AG04449 (cell line): ENCODE measurements at regions not wholly inside any gene's neighbourhood (a gene's known extent, or its start where the extent isn't known, plus 50 kb on each side); places are given as distances from the start of the nearest gene placed in this dataset.

Source experiments
- CTCF ChIA-PET: fragments of 350-600 bp; formaldehyde crosslinking; extraction: SDS; loops from one replicate; lab custom pipeline; 2021; ENCODE audit warnings: antibody characterized with exemption; lab: Yijun Ruan, JAX
- POLR2A ChIA-PET: fragments of 400-600, 350-600 bp; formaldehyde crosslinking; extraction: SDS; loops from one replicate; lab custom pipeline; 2020; ENCODE audit warnings: antibody characterized with exemption, inconsistent platforms; lab: Yijun Ruan, JAX
- DNase-seq: peaks from one replicate; pipeline ENCODE4 v3.0.0-alpha.2; 2010; ENCODE audit warnings: low read depth, low spot score
- H3K4me3 ChIP-seq: 2 replicates; pipeline ENCODE4 v1.5.1; 2011; ENCODE audit warnings: low read depth, mild to moderate bottlenecking, control low read depth, low read length
- TF ChIP-seq, protein P1 (sequence below): IDR thresholded peaks from one replicate; pipeline ENCODE4 v1.5.1; 2011; ENCODE audit warnings: mild to moderate bottlenecking, moderate library complexity, low read length, control low read depth, inconsistent platforms; ENCODE audit not compliant: insufficient read depth; ENCODE audit errors: missing control alignments

DNA sequence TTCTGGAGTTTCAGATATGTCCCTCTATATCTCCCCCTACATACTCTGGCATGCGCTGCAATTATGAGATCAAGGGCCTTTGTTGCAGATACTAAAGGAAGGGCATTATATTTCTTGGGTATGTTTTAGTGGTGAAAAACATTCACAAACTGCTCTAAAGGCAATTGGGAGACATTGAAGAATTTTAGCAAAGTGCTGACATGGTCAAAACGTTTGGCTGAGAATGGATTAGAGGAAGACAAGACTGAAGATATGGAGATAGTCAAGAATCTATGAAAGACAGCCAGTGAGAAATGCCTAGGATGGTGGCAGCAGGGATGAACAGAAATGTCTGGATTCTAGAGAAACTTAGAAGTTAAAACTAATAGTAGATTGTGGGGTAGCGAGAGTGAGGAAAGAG lies 104.5 kb upstream of the CABCOCO1 start:
- DNase-seq, result no peak
- H3K4me3 ChIP-seq, result no peak overlapping the region
- TF ChIP-seq, protein P1, sequence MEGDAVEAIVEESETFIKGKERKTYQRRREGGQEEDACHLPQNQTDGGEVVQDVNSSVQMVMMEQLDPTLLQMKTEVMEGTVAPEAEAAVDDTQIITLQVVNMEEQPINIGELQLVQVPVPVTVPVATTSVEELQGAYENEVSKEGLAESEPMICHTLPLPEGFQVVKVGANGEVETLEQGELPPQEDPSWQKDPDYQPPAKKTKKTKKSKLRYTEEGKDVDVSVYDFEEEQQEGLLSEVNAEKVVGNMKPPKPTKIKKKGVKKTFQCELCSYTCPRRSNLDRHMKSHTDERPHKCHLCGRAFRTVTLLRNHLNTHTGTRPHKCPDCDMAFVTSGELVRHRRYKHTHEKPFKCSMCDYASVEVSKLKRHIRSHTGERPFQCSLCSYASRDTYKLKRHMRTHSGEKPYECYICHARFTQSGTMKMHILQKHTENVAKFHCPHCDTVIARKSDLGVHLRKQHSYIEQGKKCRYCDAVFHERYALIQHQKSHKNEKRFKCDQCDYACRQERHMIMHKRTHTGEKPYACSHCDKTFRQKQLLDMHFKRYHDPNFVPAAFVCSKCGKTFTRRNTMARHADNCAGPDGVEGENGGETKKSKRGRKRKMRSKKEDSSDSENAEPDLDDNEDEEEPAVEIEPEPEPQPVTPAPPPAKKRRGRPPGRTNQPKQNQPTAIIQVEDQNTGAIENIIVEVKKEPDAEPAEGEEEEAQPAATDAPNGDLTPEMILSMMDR, result no peak
- POLR2A ChIA-PET, result no interaction called here
- CTCF ChIA-PET, result no interaction called here

DNA sequence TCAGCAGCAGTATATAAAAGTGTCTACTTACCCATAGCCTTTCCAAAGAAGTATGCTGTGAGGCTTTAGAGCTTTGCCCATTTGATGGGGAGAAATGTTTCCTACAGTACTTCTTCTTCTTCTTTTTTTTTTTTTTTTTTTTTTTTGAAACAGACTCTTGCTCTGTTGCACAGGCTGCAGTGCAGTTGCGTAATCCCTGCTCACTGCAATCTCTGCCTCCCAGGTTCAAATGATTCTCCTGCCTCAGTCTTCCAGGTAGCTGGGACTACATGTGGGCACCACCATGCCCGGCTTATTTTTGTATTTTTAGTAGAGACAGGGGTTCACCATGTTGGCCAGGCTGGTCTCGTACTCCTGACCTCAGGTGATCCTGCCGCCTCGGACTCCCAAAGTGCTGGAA lies 101.7 kb upstream of the TMEM26 start:
- ChIA-PET POLR2A (no interaction called here), CTCF (no interaction called here)
- no peak overlapping the region for H3K4me3 ChIP-seq
- TF ChIP-seq, protein P1, result no peak
- DNase-seq, result no peak

DNA sequence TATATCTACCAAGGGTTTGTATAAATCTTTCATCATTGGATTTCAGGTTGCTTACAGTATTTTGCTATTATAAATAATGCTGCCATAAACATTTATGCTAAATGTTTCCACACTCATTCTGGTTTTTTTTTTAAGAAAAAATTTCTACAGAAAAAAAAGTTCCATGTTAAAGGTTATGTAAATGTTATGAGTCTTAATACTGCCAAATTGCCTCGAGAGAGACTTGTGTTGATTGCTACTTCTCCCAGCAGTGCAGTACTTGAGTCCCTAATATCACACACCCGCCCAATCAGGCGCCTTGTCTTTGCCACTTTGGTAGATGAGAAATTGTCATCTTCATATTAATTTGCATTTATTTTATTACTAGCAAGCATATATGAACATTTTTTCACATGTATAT lies 96.7 kb upstream of the TMEM26 start:
- no peak for DNase-seq
- no peak overlapping the region for H3K4me3 ChIP-seq
- TF ChIP-seq, protein P1, result no peak
- POLR2A ChIA-PET, result no interaction called here
- CTCF ChIA-PET, result no interaction called here

DNA sequence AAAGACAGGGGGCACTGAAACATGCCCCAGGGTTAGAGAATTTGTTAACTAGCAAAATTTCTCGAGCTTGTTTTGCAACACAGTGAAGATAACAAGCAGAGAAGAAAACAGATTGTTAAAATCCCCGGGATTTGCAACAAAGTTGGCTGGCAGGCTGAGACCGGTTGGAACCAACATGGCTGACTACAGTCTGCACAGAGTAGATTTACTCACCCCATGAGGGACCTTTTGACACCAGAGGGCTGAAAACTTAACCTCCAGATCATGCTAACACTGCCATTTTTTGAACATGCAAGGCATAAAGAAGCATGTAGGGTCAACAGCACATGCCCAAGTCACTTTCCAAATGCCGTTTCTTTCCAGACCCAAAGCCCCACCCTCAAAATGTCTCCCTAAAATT lies 95.2 kb upstream of the TMEM26 start:
- TF ChIP-seq, protein P1, result no peak
- ChIA-PET POLR2A (no interaction called here), CTCF (no interaction called here)
- no peak for DNase-seq
- H3K4me3 ChIP-seq, result no peak overlapping the region

DNA sequence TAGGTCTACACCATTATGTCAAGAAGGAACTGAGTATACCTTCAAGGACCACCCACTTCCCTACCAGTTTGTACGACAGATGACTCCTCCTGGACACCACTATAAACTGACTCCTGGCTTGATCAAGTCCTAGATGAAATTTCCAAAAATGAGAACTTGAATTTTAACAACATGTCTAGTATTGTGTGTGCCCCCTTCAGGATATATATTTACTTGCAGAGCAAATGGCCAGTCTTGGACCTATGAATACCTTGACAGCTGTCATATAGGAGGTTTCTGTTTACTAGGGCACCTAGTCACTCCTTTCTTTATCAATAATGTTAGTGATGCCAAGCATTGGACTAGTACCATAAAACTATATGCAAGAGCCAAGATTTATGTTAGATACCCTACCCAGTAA lies 94.1 kb upstream of the TMEM26 start:
- CTCF ChIA-PET, result no interaction called here
- H3K4me3 ChIP-seq, result no peak overlapping the region
- POLR2A ChIA-PET, result no interaction called here
- no peak for DNase-seq
- TF ChIP-seq, protein P1, result no peak

DNA sequence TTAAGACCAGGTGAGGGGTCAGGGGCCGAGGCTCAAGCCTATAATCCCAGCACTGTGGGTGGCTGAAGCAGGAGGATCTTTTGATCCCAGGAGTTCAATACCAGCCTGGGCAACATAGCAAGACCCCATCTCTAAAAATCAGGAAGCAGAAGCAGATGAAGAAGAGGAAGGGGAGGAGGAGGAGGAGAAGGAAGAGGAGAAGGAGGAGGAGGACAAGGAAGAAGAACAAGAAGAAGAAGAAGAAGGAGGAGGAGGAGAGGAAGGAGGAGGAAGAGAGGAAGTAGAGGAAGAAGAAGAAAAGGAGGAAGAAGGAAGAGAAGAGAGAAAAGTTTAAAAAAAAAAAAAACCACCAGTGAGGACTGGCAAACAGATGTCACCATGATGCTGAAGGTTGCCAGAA lies 92.0 kb upstream of the TMEM26 start:
- CTCF ChIA-PET, result no interaction called here
- no peak for DNase-seq

More for the DNA sequence above, 92.0 kb upstream of the TMEM26 start:
- no peak overlapping the region for H3K4me3 ChIP-seq
- POLR2A ChIA-PET, result no interaction called here
- TF ChIP-seq, protein P1, result no peak
